SK-N-SH (cell line): ENCODE measurements at regions not wholly inside any gene's neighbourhood (a gene's known extent, or its start where the extent isn't known, plus 50 kb on each side); places are given as distances from the start of the nearest gene placed in this dataset.

Source experiments
- CTCF ChIA-PET: fragments of 300-600, 350-600 bp; formaldehyde crosslinking; extraction: SDS; loops from one replicate; lab custom pipeline; 2021; lab: Yijun Ruan, JAX
- POLR2A ChIA-PET: fragments of 350-600 bp; sonication (Branson Sonifier 250); formaldehyde crosslinking; extraction: SDS; loops from one replicate; lab custom pipeline; 2020; ENCODE audit warnings: antibody characterized with exemption, inconsistent platforms; lab: Yijun Ruan, JAX
- DNase-seq: peaks from one replicate; pipeline ENCODE4 v3.0.0; 2012
- H2AFZ ChIP-seq: fragments of 200-600 bp; sonication (generic); 2 replicates; pipeline ENCODE4 v1.8.1; 2016; ENCODE audit warnings: antibody characterized with exemption, mild to moderate bottlenecking, low read depth
- H3F3A ChIP-seq: fragments of 200-600 bp; sonication (generic); replicated peaks from 2 replicates; pipeline ENCODE3; 2016; ENCODE audit warnings: antibody characterized with exemption, mild to moderate bottlenecking; ENCODE audit not compliant: insufficient read depth
- H3K27ac ChIP-seq, 2 experiments: fragments of 200-500 bp in 1 of 2; fragments of 200-600 bp in 1 of 2; sonication (Bioruptor generic) in 1 of 2; sonication (generic), shearing (Covaris generic) in 1 of 2; 2 replicates each; pipeline versions ENCODE4 v1.5.1 to v1.6.1; 2014 to 2016; ENCODE audit warnings: low read depth in 2 of 2, inconsistent platforms in 1 of 2, low read length in 1 of 2, mild to moderate bottlenecking in 1 of 2, mixed read lengths in 1 of 2
- H3K27me3 ChIP-seq: fragments of 200-600 bp; sonication (generic), shearing (Covaris generic); 2 replicates; pipeline ENCODE4 v1.6.1; 2016; ENCODE audit warnings: mixed run types; ENCODE audit not compliant: insufficient read depth
- H3K36me3 ChIP-seq, 2 experiments: fragments of 200-500 bp in 1 of 2; fragments of 200-600 bp in 1 of 2; sonication (Bioruptor generic) in 1 of 2; sonication (generic) in 1 of 2; replicated peaks in 1 of 2; 2 replicates each; pipeline versions ENCODE3 to v1.5.1; 2014 to 2016; ENCODE audit warnings: low read length in 1 of 2, mild to moderate bottlenecking in 1 of 2; ENCODE audit not compliant: insufficient read depth in 2 of 2, control insufficient read depth in 1 of 2
- H3K4me1 ChIP-seq, 2 experiments: fragments of 200-500 bp in 1 of 2; fragments of 200-600 bp in 1 of 2; sonication (Bioruptor generic) in 1 of 2; sonication (generic), shearing (Covaris generic) in 1 of 2; 2 replicates each; pipeline versions ENCODE4 v1.5.1 to v1.6.1; 2014 to 2016; ENCODE audit warnings: low read depth in 1 of 2, low read length in 1 of 2, mixed run types in 1 of 2; ENCODE audit not compliant: insufficient read depth in 2 of 2, control insufficient read depth in 1 of 2
- H3K4me2 ChIP-seq: fragments of 200-600 bp; sonication (generic), shearing (Covaris generic); 2 replicates; pipeline ENCODE4 v1.6.1; 2017; ENCODE audit warnings: mixed run types
- H3K4me3 ChIP-seq, 2 experiments: fragments of 200-500 bp in 1 of 2; fragments of 200-600 bp in 1 of 2; sonication (Bioruptor generic) in 1 of 2; sonication (generic), shearing (Covaris generic) in 1 of 2; 2 replicates each; pipeline versions ENCODE4 v1.5.1 to v1.8.1; 2014 to 2016; ENCODE audit warnings: low read depth in 2 of 2, inconsistent platforms in 1 of 2, low read length in 1 of 2, mild to moderate bottlenecking in 1 of 2, mixed read lengths in 1 of 2, moderate library complexity in 1 of 2
- H3K79me2 ChIP-seq: fragments of 200-600 bp; sonication (generic); 2 replicates; pipeline ENCODE4 v1.8.1; 2017; ENCODE audit warnings: mild to moderate bottlenecking; ENCODE audit not compliant: insufficient read depth
- H3K9ac ChIP-seq: fragments of 200-600 bp; sonication (generic); 2 replicates; pipeline ENCODE4 v1.6.1; 2017; ENCODE audit warnings: mixed run types
- H3K9me2 ChIP-seq: fragments of 200-600 bp; sonication (generic); 2 replicates; pipeline ENCODE4 v1.6.1; 2017; ENCODE audit warnings: mixed run types
- H3K9me3 ChIP-seq: fragments of 200-600 bp; sonication (generic); 2 replicates; pipeline ENCODE4 v1.6.1; 2017; ENCODE audit warnings: mixed run types, mild to moderate bottlenecking, moderate library complexity
- H4K20me1 ChIP-seq: fragments of 200-600 bp; sonication (generic); 2 replicates; pipeline ENCODE4 v1.6.1; 2017; ENCODE audit warnings: mild to moderate bottlenecking, mixed run types; ENCODE audit not compliant: insufficient read depth
- EP300 ChIP-seq, 2 experiments: IDR thresholded peaks; 2 replicates each; pipeline versions ENCODE4 v1.4.0 to v1.6.1; 2012; ENCODE audit warnings: borderline replicate concordance in 1 of 2, low read depth in 1 of 2, low read length in 1 of 2
- FOSL2 ChIP-seq: IDR thresholded peaks from 2 replicates; pipeline ENCODE4 v1.4.0; 2012; ENCODE audit warnings: low read depth, mild to moderate bottlenecking, moderate library complexity, borderline replicate concordance
- FOXM1 ChIP-seq: IDR thresholded peaks from 2 replicates; pipeline ENCODE4 v1.4.0; 2012; ENCODE audit warnings: low read depth, mild to moderate bottlenecking
- GATA2 ChIP-seq: sonication (generic); formaldehyde crosslinking; IDR thresholded peaks from 2 replicates; pipeline ENCODE4 v1.5.0; 2020; ENCODE audit warnings: mild to moderate bottlenecking, missing genetic modification reagents
- IRF3 ChIP-seq: fragments of 150-350 bp; IDR thresholded peaks from 2 replicates; pipeline ENCODE4 v1.6.1; 2016; ENCODE audit warnings: mild to moderate bottlenecking, low read depth, low read length
- MAX ChIP-seq: IDR thresholded peaks from 2 replicates; pipeline ENCODE4 v1.4.0; 2012; ENCODE audit warnings: low read depth
- MXI1 ChIP-seq: IDR thresholded peaks from 2 replicates; pipeline ENCODE4 v1.6.1; 2012; ENCODE audit warnings: mild to moderate bottlenecking, low read depth, low read length, improper control_type of control experiment
- NFIC ChIP-seq: IDR thresholded peaks from 2 replicates; pipeline ENCODE4 v1.4.0; 2012; ENCODE audit warnings: borderline replicate concordance
- PBX3 ChIP-seq: IDR thresholded peaks from 2 replicates; pipeline ENCODE4; 2012
- POLR2AphosphoS5 ChIP-seq: IDR thresholded peaks from 2 replicates; pipeline ENCODE4 v1.6.1; 2012; ENCODE audit warnings: low read depth, low read length
- RCOR1 ChIP-seq: fragments of 150-350 bp; IDR thresholded peaks from 2 replicates; pipeline ENCODE4 v1.6.1; 2017; ENCODE audit warnings: antibody characterized with exemption, low read length
- RFX5 ChIP-seq: IDR thresholded peaks from 2 replicates; pipeline ENCODE4 v1.6.1; 2012; ENCODE audit warnings: mild to moderate bottlenecking, improper control_type of control experiment, low read length
- RXRA ChIP-seq: IDR thresholded peaks from 2 replicates; pipeline ENCODE4 v1.4.0; 2012; ENCODE audit warnings: low read depth, mild to moderate bottlenecking, borderline replicate concordance
- SIN3A ChIP-seq: IDR thresholded peaks from 2 replicates; pipeline ENCODE4 v1.6.1; 2012; ENCODE audit warnings: low read depth, mild to moderate bottlenecking, low read length, moderate library complexity, borderline replicate concordance
- TAF1 ChIP-seq: IDR thresholded peaks from 2 replicates; pipeline ENCODE4 v1.6.1; 2012; ENCODE audit warnings: low read depth, mild to moderate bottlenecking, low read length, moderate library complexity, borderline replicate concordance
- TCF12 ChIP-seq: IDR thresholded peaks from 2 replicates; pipeline ENCODE4 v1.4.0; 2012
- TEAD4 ChIP-seq: IDR thresholded peaks from 2 replicates; pipeline ENCODE4 v1.4.0; 2012; ENCODE audit warnings: mild to moderate bottlenecking, borderline replicate concordance; ENCODE audit not compliant: insufficient read depth
- YY1 ChIP-seq: IDR thresholded peaks from 2 replicates; pipeline ENCODE4 v1.4.0; 2012; ENCODE audit warnings: low read depth, mild to moderate bottlenecking
- ZBTB33 ChIP-seq: IDR thresholded peaks from 2 replicates; pipeline ENCODE4 v1.4.0; 2012; ENCODE audit warnings: low read depth, borderline replicate concordance
- WGBS: methylation state at CpG from one replicate; pipeline ENCODE4 v1.1.6; 2017; ENCODE audit warnings: low lambda C conversion rate; 5-methylcytosine and 5-hydroxymethylcytosine counted together

- no peaks in the 10 kb centered on the region for H3K27me3 ChIP-seq
- H3K27ac ChIP-seq = no peak overlapping the region
- H3K9me2 ChIP-seq = no peaks in the 10 kb centered on the region
- TF ChIP-seq EP300 (IDR thresholded peaks at IDR 0.05; ENCODE audit: borderline replicate concordance in 1 of 2, low read depth in 1 of 2, low read length in 1 of 2) = no peak
- no peak for TF ChIP-seq MAX
- no peak for TF ChIP-seq POLR2AphosphoS5
- TF ChIP-seq GATA2 (CRISPR knock-in tag) = no peak
- TF ChIP-seq PBX3 = no peak
- no peak for TF ChIP-seq RFX5
- TF ChIP-seq TEAD4 = no peak
- no peak for TF ChIP-seq TAF1
- no peak for TF ChIP-seq SIN3A
- no peak for TF ChIP-seq RXRA
- TF ChIP-seq NFIC = no peak
- TF ChIP-seq ZBTB33 = no peak
- TF ChIP-seq TCF12 = no peak
- no peak for TF ChIP-seq YY1
- no peak for TF ChIP-seq RCOR1
- TF ChIP-seq FOXM1 = no peak
- TF ChIP-seq FOSL2 = no peak
- no peak for TF ChIP-seq IRF3
- TF ChIP-seq MXI1 = no peak
- no peaks in the 10 kb centered on the region for H4K20me1 ChIP-seq
- no peak overlapping the region for H3K4me3 ChIP-seq
- CTCF ChIA-PET = no interaction called here
- H2AFZ ChIP-seq = no peak overlapping the region
- no peaks in the 10 kb centered on the region for H3K36me3 ChIP-seq
- H3K9ac ChIP-seq = no peak overlapping the region
- peaks cover 0 to 6% of the 10 kb centered on the region in 2 experiments; a peak in 1 of 4 replicates for H3K4me1 ChIP-seq
- H3K79me2 ChIP-seq = no peaks in the 10 kb centered on the region
- H3K4me2 ChIP-seq = no peak overlapping the region
- H3K9me3 ChIP-seq = peaks cover 6% of the 10 kb centered on the region; the same call in 1 of the 2 replicates
- H3F3A ChIP-seq = peaks cover 7% of the 10 kb centered on the region
- WGBS = 100% methylated on average over 4 of the region's 4 CpGs
- DNase-seq = no peak
- POLR2A ChIA-PET = no interaction called here
Measured at GRCh38 chr13:50318887-50319286, 303.6 kb downstream of the KCNRG start.
